SK-N-SH (cell line): ENCODE measurements at regions not wholly inside any gene's neighbourhood (a gene's known extent, or its start where the extent isn't known, plus 50 kb on each side); places are given as distances from the start of the nearest gene placed in this dataset.
A peak's percentile ranks its signal among the peaks of the same experiment; 100 is the strongest.

Experiments used
- CTCF ChIA-PET: fragments of 300-600, 350-600 bp; formaldehyde crosslinking; extraction: SDS; loops from one replicate; lab custom pipeline; 2021; lab: Yijun Ruan, JAX
- POLR2A ChIA-PET: fragments of 350-600 bp; sonication (Branson Sonifier 250); formaldehyde crosslinking; extraction: SDS; loops from one replicate; lab custom pipeline; 2020; ENCODE audit warnings: antibody characterized with exemption, inconsistent platforms; lab: Yijun Ruan, JAX
- DNase-seq: peaks from one replicate; pipeline ENCODE4 v3.0.0; 2012
- H2AFZ ChIP-seq: fragments of 200-600 bp; sonication (generic); 2 replicates; pipeline ENCODE4 v1.8.1; 2016; ENCODE audit warnings: antibody characterized with exemption, mild to moderate bottlenecking, low read depth
- H3F3A ChIP-seq: fragments of 200-600 bp; sonication (generic); replicated peaks from 2 replicates; pipeline ENCODE3; 2016; ENCODE audit warnings: antibody characterized with exemption, mild to moderate bottlenecking; ENCODE audit not compliant: insufficient read depth
- H3K27ac ChIP-seq, 2 experiments: fragments of 200-500 bp in 1 of 2; fragments of 200-600 bp in 1 of 2; sonication (Bioruptor generic) in 1 of 2; sonication (generic), shearing (Covaris generic) in 1 of 2; 2 replicates each; pipeline versions ENCODE4 v1.5.1 to v1.6.1; 2014 to 2016; ENCODE audit warnings: low read depth in 2 of 2, inconsistent platforms in 1 of 2, low read length in 1 of 2, mild to moderate bottlenecking in 1 of 2, mixed read lengths in 1 of 2
- H3K27me3 ChIP-seq: fragments of 200-600 bp; sonication (generic), shearing (Covaris generic); 2 replicates; pipeline ENCODE4 v1.6.1; 2016; ENCODE audit warnings: mixed run types; ENCODE audit not compliant: insufficient read depth
- H3K36me3 ChIP-seq, 2 experiments: fragments of 200-500 bp in 1 of 2; fragments of 200-600 bp in 1 of 2; sonication (Bioruptor generic) in 1 of 2; sonication (generic) in 1 of 2; replicated peaks in 1 of 2; 2 replicates each; pipeline versions ENCODE3 to v1.5.1; 2014 to 2016; ENCODE audit warnings: low read length in 1 of 2, mild to moderate bottlenecking in 1 of 2; ENCODE audit not compliant: insufficient read depth in 2 of 2, control insufficient read depth in 1 of 2
- H3K4me1 ChIP-seq, 2 experiments: fragments of 200-500 bp in 1 of 2; fragments of 200-600 bp in 1 of 2; sonication (Bioruptor generic) in 1 of 2; sonication (generic), shearing (Covaris generic) in 1 of 2; 2 replicates each; pipeline versions ENCODE4 v1.5.1 to v1.6.1; 2014 to 2016; ENCODE audit warnings: low read depth in 1 of 2, low read length in 1 of 2, mixed run types in 1 of 2; ENCODE audit not compliant: insufficient read depth in 2 of 2, control insufficient read depth in 1 of 2
- H3K4me2 ChIP-seq: fragments of 200-600 bp; sonication (generic), shearing (Covaris generic); 2 replicates; pipeline ENCODE4 v1.6.1; 2017; ENCODE audit warnings: mixed run types
- H3K4me3 ChIP-seq, 2 experiments: fragments of 200-500 bp in 1 of 2; fragments of 200-600 bp in 1 of 2; sonication (Bioruptor generic) in 1 of 2; sonication (generic), shearing (Covaris generic) in 1 of 2; 2 replicates each; pipeline versions ENCODE4 v1.5.1 to v1.8.1; 2014 to 2016; ENCODE audit warnings: low read depth in 2 of 2, inconsistent platforms in 1 of 2, low read length in 1 of 2, mild to moderate bottlenecking in 1 of 2, mixed read lengths in 1 of 2, moderate library complexity in 1 of 2
- H3K79me2 ChIP-seq: fragments of 200-600 bp; sonication (generic); 2 replicates; pipeline ENCODE4 v1.8.1; 2017; ENCODE audit warnings: mild to moderate bottlenecking; ENCODE audit not compliant: insufficient read depth
- H3K9ac ChIP-seq: fragments of 200-600 bp; sonication (generic); 2 replicates; pipeline ENCODE4 v1.6.1; 2017; ENCODE audit warnings: mixed run types
- H3K9me2 ChIP-seq: fragments of 200-600 bp; sonication (generic); 2 replicates; pipeline ENCODE4 v1.6.1; 2017; ENCODE audit warnings: mixed run types
- H3K9me3 ChIP-seq: fragments of 200-600 bp; sonication (generic); 2 replicates; pipeline ENCODE4 v1.6.1; 2017; ENCODE audit warnings: mixed run types, mild to moderate bottlenecking, moderate library complexity
- H4K20me1 ChIP-seq: fragments of 200-600 bp; sonication (generic); 2 replicates; pipeline ENCODE4 v1.6.1; 2017; ENCODE audit warnings: mild to moderate bottlenecking, mixed run types; ENCODE audit not compliant: insufficient read depth
- ELF1 ChIP-seq: IDR thresholded peaks from 2 replicates; pipeline ENCODE4 v1.4.0; 2012
- EP300 ChIP-seq, 2 experiments: IDR thresholded peaks; 2 replicates each; pipeline versions ENCODE4 v1.4.0 to v1.6.1; 2012; ENCODE audit warnings: borderline replicate concordance in 1 of 2, low read depth in 1 of 2, low read length in 1 of 2
- FOSL2 ChIP-seq: IDR thresholded peaks from 2 replicates; pipeline ENCODE4 v1.4.0; 2012; ENCODE audit warnings: low read depth, mild to moderate bottlenecking, moderate library complexity, borderline replicate concordance
- FOXM1 ChIP-seq: IDR thresholded peaks from 2 replicates; pipeline ENCODE4 v1.4.0; 2012; ENCODE audit warnings: low read depth, mild to moderate bottlenecking
- MEF2A ChIP-seq: IDR thresholded peaks from 2 replicates; pipeline ENCODE4 v1.4.0; 2012; ENCODE audit warnings: low read depth, borderline replicate concordance
- MXI1 ChIP-seq: IDR thresholded peaks from 2 replicates; pipeline ENCODE4 v1.6.1; 2012; ENCODE audit warnings: mild to moderate bottlenecking, low read depth, low read length, improper control_type of control experiment
- NRF1 ChIP-seq: IDR thresholded peaks from 2 replicates; pipeline ENCODE4 v1.6.1; 2012; ENCODE audit warnings: low read depth, mild to moderate bottlenecking, low read length
- POLR2AphosphoS5 ChIP-seq: IDR thresholded peaks from 2 replicates; pipeline ENCODE4 v1.6.1; 2012; ENCODE audit warnings: low read depth, low read length
- RAD21 ChIP-seq: IDR thresholded peaks from 2 replicates; pipeline ENCODE4 v1.6.1; 2012; ENCODE audit warnings: mild to moderate bottlenecking, low read length
- RCOR1 ChIP-seq: fragments of 150-350 bp; IDR thresholded peaks from 2 replicates; pipeline ENCODE4 v1.6.1; 2017; ENCODE audit warnings: antibody characterized with exemption, low read length
- SIN3A ChIP-seq: IDR thresholded peaks from 2 replicates; pipeline ENCODE4 v1.6.1; 2012; ENCODE audit warnings: low read depth, mild to moderate bottlenecking, low read length, moderate library complexity, borderline replicate concordance
- SMC3 ChIP-seq: IDR thresholded peaks from 2 replicates; pipeline ENCODE4 v1.6.1; 2012; ENCODE audit warnings: low read depth, low read length, improper control_type of control experiment
- TAF1 ChIP-seq: IDR thresholded peaks from 2 replicates; pipeline ENCODE4 v1.6.1; 2012; ENCODE audit warnings: low read depth, mild to moderate bottlenecking, low read length, moderate library complexity, borderline replicate concordance
- TCF12 ChIP-seq: IDR thresholded peaks from 2 replicates; pipeline ENCODE4 v1.4.0; 2012
- WGBS: methylation state at CpG from one replicate; pipeline ENCODE4 v1.1.6; 2017; ENCODE audit warnings: low lambda C conversion rate; 5-methylcytosine and 5-hydroxymethylcytosine counted together
- TF ChIP-seq, protein P1 (sequence below): fragments of 200-600 bp; sonication (generic); IDR thresholded peaks from 2 replicates; pipeline ENCODE4 v1.6.1; 2017; ENCODE audit warnings: antibody characterized with exemption, mild to moderate bottlenecking, moderate library complexity
- TF ChIP-seq, protein P2 (sequence below): fragments of 150-350 bp; IDR thresholded peaks from 2 replicates; pipeline ENCODE4 v1.6.1; 2016; ENCODE audit warnings: mild to moderate bottlenecking, low read depth, low read length
- TF ChIP-seq, protein P3 (sequence below): IDR thresholded peaks from 2 replicates; pipeline ENCODE4 v1.4.0; 2012; ENCODE audit warnings: low read depth, borderline replicate concordance
- TF ChIP-seq, protein P4 (sequence below): IDR thresholded peaks from 2 replicates; pipeline ENCODE4 v1.4.0; 2012; ENCODE audit warnings: low read depth

DNA sequence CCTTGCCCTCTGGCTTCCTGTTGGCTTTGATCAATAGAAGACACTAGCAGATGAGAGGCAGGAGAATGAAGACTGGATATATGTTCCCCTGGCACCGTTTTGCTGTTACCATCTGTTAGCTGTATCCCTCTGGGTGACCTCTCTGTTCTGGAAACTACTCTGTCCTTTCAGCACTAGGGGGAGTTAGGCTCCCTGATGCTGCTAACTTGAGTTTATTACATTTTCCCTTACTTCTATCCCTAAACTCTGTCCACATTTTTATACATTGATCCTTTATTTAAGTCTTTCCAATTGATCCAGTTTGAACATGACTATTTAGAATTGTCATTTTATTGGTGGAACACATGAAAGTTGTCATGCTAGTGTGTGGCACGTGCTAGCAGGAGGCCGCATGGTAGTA lies 1014.3 kb upstream of the CDH2 start:
- Histone ChIP-seq H3F3A (no peaks in the 10 kb centered on the region), H3K36me3 (no peaks in the 10 kb centered on the region), H3K79me2 (no peaks in the 10 kb centered on the region), H3K4me2 (no peak overlapping the region), H3K4me3 (no peak overlapping the region; a peak in 1 of 4 replicates), H3K9me2 (no peaks in the 10 kb centered on the region), H3K4me1 (no peaks in the 10 kb centered on the region), H3K27me3 (no peaks in the 10 kb centered on the region), H3K27ac (no peak overlapping the region), H2AFZ (no peak overlapping the region), H4K20me1 (no peaks in the 10 kb centered on the region), H3K9me3 (no peaks in the 10 kb centered on the region)
- DNase-seq = no peak
- ChIA-PET POLR2A (no interaction called here), CTCF (interaction anchor here (0.5 to 0.8 kb wide), 3 partner anchors 11 to 1255 kb away, joined by 3 read pairs; no protein-coding TSS in a partner anchor)
- 70% methylated on average over 3 of the region's 3 CpGs for WGBS
- TF ChIP-seq, protein P1, sequence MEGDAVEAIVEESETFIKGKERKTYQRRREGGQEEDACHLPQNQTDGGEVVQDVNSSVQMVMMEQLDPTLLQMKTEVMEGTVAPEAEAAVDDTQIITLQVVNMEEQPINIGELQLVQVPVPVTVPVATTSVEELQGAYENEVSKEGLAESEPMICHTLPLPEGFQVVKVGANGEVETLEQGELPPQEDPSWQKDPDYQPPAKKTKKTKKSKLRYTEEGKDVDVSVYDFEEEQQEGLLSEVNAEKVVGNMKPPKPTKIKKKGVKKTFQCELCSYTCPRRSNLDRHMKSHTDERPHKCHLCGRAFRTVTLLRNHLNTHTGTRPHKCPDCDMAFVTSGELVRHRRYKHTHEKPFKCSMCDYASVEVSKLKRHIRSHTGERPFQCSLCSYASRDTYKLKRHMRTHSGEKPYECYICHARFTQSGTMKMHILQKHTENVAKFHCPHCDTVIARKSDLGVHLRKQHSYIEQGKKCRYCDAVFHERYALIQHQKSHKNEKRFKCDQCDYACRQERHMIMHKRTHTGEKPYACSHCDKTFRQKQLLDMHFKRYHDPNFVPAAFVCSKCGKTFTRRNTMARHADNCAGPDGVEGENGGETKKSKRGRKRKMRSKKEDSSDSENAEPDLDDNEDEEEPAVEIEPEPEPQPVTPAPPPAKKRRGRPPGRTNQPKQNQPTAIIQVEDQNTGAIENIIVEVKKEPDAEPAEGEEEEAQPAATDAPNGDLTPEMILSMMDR = peak; percentile 47
- TF ChIP-seq TCF12 (no peak), EP300 (IDR thresholded peaks at IDR 0.05; ENCODE audit: borderline replicate concordance in 1 of 2, low read depth in 1 of 2, low read length in 1 of 2) (no peak), MXI1 (no peak), FOSL2 (no peak), TAF1 (no peak), ELF1 (no peak), NRF1 (no peak), SMC3 (peak; percentile 26), MEF2A (no peak), FOXM1 (no peak), SIN3A (no peak), RCOR1 (no peak), RAD21 (peak; percentile 58), POLR2AphosphoS5 (no peak)
- TF ChIP-seq, protein P2, sequence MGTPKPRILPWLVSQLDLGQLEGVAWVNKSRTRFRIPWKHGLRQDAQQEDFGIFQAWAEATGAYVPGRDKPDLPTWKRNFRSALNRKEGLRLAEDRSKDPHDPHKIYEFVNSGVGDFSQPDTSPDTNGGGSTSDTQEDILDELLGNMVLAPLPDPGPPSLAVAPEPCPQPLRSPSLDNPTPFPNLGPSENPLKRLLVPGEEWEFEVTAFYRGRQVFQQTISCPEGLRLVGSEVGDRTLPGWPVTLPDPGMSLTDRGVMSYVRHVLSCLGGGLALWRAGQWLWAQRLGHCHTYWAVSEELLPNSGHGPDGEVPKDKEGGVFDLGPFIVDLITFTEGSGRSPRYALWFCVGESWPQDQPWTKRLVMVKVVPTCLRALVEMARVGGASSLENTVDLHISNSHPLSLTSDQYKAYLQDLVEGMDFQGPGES = no peak
- TF ChIP-seq, protein P3, sequence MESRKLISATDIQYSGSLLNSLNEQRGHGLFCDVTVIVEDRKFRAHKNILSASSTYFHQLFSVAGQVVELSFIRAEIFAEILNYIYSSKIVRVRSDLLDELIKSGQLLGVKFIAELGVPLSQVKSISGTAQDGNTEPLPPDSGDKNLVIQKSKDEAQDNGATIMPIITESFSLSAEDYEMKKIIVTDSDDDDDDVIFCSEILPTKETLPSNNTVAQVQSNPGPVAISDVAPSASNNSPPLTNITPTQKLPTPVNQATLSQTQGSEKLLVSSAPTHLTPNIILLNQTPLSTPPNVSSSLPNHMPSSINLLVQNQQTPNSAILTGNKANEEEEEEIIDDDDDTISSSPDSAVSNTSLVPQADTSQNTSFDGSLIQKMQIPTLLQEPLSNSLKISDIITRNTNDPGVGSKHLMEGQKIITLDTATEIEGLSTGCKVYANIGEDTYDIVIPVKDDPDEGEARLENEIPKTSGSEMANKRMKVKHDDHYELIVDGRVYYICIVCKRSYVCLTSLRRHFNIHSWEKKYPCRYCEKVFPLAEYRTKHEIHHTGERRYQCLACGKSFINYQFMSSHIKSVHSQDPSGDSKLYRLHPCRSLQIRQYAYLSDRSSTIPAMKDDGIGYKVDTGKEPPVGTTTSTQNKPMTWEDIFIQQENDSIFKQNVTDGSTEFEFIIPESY = no peak
- TF ChIP-seq, protein P4, sequence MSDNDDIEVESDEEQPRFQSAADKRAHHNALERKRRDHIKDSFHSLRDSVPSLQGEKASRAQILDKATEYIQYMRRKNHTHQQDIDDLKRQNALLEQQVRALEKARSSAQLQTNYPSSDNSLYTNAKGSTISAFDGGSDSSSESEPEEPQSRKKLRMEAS = no peak
- TF ChIP-seq, all 33 proteins: peak for 3
- H3K9ac ChIP-seq = no peak overlapping the region
